Adrenal gland (tissue), 5 donors: ENCODE measurements at regions not wholly inside any gene's neighbourhood (a gene's known extent, or its start where the extent isn't known, plus 50 kb on each side); places are given as distances from the start of the nearest gene placed in this dataset.

ENCODE experiments used
- POLR2A ChIP-seq, 2 donors: fragments of 450-650 bp; IDR thresholded peaks; one replicate each; pipeline ENCODE4 v1.6.1; 2017; ENCODE audit warnings: antibody characterized with exemption in 2 of 2, mild to moderate bottlenecking in 2 of 2, moderate library complexity in 1 of 2
- TF ChIP-seq, protein P1 (sequence below), 6 experiments: fragments of 450-650 bp in 4 of 6; fragments of 200-600 bp in 2 of 6; sonication (generic) in 1 of 6; IDR thresholded peaks; 1 replicate in 5 of 6; 2 replicates in 1 of 6; pipeline versions ENCODE4 v1.5.1 to v1.8.0; 2016 to 2021; ENCODE audit warnings: antibody characterized with exemption in 6 of 6, mild to moderate bottlenecking in 2 of 6, moderate library complexity in 1 of 6
- donor health status: DM: no; HTN: no; CAD: no.

DNA sequence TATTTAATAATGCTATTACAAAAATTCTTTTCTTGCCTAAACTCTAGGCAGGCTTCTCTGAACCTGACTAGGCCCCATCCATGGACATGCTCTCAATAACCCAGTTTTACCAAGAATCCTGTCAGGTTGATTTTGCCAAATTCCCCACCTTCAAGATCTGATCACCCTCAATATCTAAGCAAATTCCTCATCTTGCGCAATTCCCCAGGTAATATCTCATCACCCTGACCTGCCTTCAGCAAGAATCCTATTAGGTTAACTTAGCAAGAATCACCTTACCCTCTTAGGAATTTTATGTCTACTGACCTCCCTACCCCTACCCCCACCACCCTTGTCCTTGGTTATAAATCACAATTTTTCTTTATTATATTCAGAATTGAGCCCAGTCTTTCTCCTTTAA is 579.1 kb downstream of the C4orf33 start:
- TF ChIP-seq, protein P1, sequence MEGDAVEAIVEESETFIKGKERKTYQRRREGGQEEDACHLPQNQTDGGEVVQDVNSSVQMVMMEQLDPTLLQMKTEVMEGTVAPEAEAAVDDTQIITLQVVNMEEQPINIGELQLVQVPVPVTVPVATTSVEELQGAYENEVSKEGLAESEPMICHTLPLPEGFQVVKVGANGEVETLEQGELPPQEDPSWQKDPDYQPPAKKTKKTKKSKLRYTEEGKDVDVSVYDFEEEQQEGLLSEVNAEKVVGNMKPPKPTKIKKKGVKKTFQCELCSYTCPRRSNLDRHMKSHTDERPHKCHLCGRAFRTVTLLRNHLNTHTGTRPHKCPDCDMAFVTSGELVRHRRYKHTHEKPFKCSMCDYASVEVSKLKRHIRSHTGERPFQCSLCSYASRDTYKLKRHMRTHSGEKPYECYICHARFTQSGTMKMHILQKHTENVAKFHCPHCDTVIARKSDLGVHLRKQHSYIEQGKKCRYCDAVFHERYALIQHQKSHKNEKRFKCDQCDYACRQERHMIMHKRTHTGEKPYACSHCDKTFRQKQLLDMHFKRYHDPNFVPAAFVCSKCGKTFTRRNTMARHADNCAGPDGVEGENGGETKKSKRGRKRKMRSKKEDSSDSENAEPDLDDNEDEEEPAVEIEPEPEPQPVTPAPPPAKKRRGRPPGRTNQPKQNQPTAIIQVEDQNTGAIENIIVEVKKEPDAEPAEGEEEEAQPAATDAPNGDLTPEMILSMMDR (IDR thresholded peaks at IDR 0.05): no peak
- TF ChIP-seq POLR2A (IDR thresholded peaks at IDR 0.05): no peak
